NCI-H2196 treated with DMSO at 0.1 percent for 48 hours (cell line): ENCODE measurements at regions not wholly inside any gene's neighbourhood (a gene's known extent, or its start where the extent isn't known, plus 50 kb on each side); places are given as distances from the start of the nearest gene placed in this dataset.

Experiments
- DNase-seq: peaks from one replicate; lab custom pipeline; 2025; ENCODE audit not compliant: unreplicated experiment; lab: John Stamatoyannopoulos, UW

DNA sequence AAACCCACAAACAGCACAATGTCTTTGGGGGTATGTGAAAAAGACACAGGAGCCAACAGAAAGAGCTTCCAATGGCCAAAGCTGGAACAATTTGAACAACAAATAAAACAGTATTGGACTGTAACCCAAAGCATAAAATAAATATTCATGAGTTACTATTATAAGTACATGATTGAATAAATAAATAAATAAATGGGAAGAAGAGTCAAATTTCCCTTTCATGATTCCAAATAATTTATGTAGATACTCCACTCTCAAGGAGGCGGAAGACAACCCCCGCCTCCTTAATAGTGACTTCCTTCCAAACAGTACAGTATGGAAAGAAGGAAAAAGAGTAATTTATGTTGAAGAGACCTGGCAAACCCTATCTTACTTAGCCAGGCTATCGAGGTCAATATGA lies 124.4 kb upstream of the P2RY1 start:
- no peak for DNase-seq

DNA sequence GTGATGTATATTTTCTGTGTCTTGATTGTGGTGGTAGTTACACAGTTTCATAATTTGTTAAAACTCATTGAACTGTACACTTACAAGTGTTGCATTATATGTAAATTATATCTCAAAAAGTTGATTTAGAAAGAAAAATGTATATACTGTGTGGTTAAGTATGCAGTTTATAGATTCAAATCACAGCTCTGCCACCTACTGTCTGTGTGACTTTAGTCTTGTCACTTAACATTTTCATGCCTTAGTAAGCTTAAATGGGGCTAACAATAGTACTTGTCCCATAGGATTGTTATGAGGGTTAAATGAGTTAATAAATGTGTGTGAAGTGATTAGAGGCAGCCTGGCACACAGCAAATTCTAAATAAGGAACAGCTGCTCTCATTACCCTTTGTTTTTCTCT lies 120.9 kb upstream of the P2RY1 start:
- no peak for DNase-seq

DNA sequence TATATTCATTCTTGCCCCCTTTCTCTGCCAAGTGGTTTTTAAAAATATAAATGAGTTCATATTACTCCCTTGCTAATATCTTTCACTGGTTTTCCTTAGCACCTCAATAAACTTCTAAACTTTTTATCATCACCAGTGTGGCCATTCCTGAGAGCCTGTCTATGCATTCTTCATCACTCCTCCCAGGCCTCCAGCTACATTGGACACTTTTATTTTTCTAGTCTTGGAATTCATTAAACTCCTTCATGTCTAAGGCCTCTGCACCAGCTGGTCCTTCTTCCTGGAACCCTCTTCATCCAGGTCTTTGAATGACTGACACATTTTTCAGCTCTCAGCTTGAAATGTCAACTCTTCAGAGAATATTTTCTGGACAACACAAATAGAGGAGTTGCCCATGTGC lies 120.4 kb upstream of the P2RY1 start:
- no peak for DNase-seq

DNA sequence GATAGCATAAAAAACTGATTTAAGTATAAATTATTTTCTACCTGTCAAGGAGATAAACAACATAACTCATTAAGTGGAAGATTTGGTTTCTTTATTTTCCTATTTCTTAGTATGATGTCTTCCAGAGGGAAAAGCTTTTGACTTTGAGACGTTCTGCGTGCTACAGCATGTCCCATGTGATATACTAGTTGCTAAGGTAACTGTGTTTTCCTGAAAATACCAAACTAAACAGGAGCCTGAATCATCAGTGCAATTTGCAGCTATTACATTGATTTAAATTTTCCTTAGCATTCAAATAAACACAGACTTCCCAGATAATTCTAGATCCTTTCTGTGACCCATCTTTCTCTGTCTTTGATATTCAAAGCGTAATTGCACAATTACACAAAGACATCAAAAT lies 117.7 kb upstream of the P2RY1 start:
- no peak for DNase-seq

DNA sequence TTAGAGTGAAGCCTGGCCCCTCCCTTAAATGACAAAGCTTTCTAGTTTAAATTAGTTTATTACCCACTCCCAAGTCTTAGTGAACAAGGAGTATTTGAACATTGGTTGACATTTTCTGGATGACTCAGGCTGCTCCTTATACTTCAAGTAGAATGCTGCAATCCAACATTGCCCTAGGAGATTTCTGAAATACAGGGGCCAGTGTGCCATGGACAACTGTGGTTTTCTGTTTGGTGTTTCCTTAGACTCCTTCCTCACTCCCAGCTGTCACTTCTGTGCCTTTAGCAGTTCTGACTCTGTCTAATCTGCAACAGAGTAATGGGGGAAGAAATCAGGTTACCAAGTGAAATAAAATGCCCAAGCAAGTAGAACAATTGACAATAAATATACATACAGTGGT lies 116.1 kb upstream of the P2RY1 start:
- no peak for DNase-seq

DNA sequence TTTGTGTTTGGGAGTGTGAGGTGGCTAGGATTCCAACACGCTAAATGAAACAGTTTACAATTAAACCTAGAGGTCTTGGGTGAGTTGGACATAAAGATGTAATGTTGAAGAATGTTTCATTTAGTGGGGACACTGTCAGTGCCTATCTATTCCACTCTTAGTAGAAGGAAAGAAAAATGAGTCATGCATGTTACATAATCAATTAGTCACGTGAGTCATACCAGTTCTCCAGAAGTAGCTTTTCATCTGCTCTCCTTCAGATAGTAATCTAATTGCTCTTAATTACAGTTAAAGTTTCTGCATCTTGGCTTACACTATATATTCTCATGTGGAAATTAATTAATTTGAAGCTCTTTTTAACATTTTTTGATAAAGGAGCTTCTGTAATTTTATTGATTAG lies 115.7 kb upstream of the P2RY1 start:
- no peak for DNase-seq

DNA sequence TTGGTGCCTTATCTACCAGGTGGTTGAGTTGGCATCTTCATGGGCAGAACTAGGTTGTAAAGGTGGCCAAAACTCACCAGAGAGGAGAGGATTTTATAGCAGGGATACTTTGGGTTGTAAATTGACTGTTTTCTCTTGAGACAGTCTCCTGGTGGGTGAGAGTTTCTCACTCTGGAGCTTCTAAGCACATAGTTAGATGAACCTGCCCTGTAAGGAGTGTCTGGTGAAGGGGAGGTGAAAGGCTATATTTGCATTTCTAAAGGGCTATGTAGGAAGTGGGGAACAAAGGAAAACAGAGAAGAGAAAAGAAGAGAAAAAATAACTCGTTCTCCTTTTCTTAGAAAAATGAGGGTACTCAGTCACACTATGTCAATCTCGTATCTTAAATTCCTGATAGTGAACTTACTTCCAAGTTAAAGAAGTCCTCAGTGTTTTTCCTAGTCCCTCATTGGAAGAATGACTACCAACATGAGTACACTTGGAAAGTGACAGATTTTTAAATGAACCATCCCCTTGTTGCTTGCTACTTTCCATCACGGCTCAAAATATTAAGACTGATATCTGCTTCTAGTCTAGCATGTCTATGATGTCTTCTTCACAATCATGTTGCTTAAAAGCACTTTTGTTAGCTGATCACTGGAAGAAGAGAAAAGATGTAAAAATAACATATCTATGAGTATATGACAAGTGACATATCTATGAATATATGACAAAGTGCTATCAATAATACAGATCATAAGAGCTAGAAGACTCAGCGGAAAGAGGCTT lies 113.8 kb upstream of the P2RY1 start:
- no peak for DNase-seq

DNA sequence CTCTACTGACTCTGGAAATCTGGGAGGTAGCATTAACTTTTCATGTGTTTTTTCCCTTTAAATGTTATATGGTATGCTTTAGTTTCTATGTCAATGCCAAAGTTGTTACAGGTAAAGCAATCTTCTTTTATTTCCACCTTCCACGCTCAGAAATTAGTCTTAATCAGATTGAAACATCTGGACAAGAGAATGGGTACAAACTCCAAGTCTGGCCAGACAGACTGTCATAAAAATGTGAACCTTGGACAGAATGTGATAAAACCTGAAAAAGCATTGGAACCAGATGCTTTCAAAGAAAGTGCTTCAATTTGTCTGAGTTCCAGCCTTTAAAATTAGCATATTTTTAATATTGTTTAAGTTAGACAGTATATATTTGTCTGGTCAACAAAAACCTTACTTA lies 110.7 kb upstream of the P2RY1 start:
- no peak for DNase-seq

DNA sequence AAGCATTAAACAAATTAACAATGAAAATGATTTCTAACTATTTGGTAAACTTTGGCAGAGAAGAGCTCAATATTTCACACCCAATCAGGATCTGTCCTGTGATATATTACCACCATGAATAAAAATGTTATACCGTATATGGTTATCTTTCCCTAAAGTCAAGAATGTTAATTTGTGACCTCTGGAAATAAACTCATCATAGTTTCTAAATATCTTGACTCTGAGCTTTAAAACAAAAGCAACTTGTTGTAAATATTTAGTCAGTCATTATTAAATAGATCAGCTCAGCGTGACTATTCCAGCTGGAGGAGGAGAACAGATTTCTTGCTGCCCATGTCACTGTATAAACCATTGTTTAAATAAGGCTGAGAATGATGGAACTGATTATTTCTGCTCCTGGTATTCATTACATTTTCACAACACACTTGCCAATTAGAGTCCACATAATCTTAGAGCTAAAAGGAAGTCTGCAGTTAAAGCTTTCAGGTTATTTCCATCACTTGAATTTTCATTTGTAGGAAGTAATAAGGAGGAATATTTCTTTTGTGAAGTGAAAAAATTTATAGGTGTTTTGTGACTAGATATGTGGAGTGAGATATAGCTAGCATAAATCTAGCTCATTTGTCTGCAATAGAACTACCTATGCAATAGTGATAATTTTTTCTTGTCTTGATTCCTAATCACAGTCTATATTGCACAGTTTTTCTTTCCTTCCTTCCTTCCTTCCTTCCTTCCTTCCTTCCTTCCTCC lies 106.5 kb upstream of the P2RY1 start:
- DNase-seq, result no peak

DNA sequence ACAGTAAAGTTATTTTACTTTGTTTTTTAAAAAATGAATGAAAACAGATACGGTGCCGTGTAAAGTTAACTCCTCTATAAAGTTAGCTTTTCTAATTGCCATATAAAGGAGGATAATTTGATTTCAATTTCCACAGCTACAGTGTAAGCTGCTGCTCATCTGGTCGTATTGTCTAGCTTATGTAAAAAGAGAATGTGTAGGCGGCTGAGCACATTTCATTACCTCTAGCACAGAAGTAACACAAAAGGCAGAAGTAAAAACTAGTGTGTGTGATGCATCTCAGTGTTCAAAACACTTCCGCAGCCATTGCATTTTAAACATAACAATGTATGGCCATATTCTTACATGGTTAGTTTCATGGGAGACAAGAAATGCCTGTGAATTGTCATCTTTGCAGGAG lies 105.0 kb upstream of the P2RY1 start:
- DNase-seq, result no peak

DNA sequence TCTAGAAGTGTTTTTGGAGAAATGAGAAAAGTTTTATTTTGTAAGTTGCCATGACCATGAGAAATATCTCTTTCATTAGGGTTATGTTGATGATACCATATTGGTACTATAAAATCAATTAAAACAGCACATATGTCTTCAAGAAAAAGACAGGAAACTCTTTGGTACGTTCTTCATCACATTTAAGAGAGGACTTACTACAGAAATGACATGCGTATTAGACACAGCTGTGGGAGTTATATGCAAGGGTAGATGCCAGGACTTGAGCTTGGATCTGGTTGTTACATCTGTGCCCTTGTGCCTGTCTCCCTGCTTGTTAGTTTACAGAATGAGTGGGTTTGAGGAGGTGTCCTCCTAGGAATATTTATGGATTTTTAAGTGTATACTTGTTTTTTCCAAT lies 103.4 kb upstream of the P2RY1 start:
- DNase-seq, result no peak

DNA sequence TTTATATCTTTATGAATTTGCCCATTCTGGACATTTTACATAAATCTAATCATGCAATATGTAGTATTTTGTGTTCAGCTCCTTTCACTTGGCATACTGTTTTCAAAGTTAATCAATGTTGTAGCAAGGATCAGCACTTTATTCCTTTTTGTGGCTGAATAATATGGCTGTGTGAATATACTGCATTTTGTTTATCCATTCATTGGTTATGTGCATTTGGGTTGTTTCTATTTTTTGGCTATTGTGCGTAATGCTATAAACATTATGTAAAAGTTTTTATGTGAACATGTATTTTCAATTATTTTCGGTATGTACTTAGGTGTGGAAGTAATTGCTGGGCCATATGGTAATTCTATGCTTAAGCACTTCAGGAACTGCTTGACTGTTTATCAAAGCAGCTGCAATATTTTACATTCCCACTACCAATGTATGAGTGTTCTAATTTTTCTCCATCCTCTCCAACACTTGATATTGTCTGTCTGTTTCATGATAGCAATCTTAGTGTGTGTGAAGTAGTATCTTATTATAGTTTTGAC lies 101.3 kb upstream of the P2RY1 start:
- DNase-seq, result no peak

DNA sequence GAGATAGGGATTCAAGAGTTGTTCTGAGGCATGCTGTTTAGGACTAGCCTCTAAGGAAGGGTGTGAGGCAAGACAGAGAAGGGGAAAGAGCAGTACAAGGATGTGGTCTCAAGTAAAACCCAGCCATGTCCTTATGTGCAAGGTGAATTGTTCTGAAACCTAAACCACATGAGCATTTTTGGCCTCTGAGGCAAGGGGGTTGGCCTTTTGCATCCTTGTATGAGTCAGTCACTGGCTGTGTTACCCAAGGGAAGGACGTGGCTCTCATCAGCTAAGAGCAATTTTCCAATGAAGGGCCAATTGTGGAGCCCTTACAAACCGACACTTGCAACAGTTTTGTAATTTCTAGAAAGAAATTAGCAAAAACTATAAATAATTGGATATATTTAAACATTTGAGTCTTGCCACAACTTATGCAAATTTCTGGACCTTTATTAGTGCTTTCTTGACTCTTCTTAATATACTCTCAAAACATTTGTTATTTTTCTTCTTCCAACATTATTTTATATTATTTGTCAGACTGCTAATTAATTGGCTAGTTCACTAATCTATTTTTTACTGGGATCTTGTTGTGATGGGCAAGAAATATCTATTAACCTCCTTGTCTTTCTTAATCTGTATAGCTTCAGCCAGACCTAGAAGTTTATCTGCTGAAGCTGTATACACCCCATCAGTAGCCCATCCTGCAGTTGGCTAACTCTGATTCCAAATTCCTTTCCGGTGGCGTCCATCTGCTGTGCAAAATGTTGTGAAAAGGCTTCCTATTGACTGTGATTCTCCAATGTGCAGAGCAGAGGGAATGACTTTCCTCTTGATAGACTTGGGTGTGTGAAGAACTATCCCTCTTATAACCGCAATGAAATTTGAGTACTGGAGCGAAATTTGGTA lies 97.7 kb upstream of the P2RY1 start:
- DNase-seq, result no peak

DNA sequence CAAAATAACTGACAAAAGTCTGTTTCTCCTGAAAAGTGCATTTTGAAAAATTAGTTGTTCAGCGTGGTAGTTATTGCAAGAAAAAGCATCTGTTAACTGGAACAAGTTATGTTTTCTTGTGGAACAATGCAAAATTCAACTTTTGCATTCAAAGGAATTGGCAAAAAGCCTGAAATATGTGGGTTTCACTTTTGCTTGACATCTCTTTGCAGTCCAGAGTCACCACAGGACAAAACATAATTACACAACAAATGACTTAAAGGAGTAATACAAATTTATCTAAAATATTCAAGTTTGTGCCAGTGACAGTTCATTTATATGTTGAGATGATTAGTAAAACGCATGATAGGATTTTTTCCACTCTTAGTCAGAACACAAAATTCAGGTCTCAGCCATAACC lies 96.3 kb upstream of the P2RY1 start:
- DNase-seq, result no peak

DNA sequence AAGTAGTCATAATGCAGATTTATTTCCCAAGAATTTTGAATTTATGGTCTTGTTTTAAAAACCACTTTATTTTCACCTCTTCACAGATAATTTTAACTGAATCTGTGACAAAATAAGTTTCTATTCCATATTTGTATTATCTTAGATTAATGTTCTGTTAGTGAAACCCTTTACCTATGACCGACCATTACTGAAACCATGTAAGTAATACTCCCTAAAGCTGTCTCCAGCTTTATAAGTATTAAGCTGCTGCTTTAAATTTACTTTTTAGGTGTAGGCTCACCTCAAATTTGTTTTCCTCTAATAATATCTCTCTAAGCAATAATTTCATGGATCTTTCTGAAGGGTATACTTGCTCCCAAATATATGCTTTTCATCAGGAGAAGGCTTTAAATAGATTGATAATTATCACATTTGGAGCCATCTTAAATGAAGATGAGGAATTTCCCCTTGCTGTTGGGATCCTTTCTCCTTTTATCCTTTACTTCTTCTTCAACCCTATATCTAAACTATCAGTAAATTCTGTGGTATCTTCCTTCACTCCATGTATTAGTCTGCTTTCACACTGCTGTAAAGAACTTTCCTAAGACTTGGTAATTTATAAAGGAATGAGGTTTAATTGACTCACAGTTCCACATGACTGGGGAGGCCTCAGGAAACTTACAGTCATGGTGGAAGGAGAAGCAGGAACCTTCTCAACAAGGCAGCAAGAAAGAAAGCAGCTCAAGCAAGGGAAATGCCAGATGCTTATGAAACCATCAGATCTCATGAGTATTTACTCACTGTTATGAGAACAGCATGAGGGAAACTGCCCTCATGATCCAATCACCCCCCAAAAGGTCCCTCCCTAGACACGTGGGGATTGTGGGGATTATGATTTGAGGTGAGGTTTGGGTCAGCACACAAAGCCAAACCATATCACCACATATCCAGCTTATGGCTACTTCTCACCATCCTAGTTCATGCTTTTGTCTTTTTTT lies 92.3 kb upstream of the P2RY1 start:
- DNase-seq, result no peak

DNA sequence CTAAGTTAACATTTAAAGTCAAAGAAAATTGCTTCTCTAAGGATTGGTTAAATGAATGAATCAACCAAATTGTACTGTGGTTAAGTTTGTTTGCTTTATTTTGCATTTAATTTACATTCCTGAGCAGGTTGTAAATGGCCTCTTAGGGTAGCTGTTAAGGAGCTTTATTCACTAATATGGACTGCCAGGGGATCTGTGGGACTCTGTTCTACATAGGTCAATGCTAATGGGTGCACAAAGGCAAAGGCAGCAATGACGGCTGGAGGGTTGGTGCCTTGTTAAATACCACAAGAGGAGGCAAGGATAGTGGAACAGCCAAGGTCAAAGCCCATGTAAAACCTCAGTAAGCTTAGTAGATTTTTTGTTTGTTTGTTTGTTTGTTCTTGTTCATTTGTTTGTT lies 89.3 kb upstream of the P2RY1 start:
- no peak for DNase-seq

DNA sequence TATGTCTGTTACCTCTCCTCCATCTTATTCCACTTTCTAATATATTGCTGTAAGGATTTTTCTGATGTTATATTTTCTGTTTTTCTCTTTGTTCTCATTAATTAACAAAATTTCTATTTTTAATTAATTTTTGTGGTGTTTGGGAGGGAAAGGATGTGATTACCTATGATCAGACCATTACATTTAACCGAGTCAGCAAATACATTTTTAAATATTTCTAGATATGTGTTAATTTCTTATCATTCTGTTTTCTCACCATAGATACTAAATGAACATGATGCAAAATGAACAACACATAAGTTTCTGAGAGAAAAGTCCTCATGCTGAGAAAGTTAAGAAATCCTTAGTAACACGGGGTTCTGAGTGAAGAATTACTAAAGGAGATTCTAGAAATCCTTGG lies 80.6 kb upstream of the P2RY1 start:
- DNase-seq, result no peak

DNA sequence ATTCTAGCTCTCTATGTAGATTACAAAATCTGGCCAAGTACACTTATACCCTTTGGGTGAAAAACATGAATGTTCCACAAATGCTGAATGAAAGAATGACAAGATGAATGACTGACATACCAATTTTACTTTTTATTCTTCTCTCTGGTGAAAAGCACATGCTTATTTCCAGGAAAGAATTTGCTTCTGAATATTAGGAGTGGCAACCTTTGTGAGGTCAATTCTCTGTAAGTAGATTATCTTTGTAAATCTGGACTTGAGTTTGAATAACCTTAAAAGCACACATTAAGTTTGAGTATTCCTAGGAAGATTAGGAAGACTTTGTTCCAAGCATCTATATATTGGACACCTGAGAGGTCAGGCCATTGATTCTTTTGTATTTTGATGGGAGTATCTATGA lies 78.1 kb upstream of the P2RY1 start:
- no peak for DNase-seq

DNA sequence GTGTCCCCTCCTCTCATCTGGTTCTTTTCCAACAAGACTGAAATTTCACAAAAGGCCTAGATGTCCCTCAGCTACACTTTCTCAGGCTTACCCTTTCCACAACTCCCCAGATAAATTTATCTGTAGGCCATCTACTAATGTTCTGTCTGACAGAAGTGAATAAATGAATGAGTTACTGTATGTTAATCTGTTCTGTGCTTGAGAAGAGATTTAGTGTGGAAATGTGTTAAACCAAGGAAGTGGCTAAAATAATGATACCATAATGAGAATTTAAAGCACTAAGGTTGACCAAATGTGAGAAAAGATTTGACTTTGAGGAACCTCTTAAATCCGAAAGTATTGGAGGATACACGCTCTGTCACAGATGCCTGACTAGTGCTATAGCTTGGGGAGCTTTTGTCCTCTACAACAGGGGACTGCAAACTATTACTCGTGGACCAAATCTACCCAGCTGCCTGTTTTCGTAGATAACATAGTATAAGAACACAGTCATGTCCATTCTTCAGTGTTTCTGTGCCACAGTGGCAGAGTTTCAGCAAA lies 74.8 kb upstream of the P2RY1 start:
- no peak for DNase-seq

DNA sequence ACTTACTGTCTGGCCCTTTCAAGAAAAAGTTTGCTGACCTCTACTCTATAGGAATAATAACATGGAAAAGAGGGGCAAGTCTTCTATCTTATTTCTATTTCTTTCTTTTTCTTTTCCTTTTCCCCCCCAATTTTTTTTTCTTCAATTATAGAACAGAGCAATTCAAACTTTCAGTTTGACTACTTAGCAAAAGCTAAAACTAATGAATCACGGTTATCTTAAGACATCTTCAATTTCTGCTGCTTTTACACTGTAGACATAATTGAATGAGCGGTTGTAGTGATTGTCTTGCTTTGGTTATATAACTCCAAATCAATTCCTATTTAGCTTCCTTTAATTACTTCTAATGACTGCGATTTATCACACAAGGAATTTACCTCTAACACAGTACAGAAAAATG lies 74.3 kb upstream of the P2RY1 start:
- DNase-seq, result no peak
